SK-N-SH (cell line): ENCODE measurements at regions not wholly inside any gene's neighbourhood (a gene's known extent, or its start where the extent isn't known, plus 50 kb on each side); places are given as distances from the start of the nearest gene placed in this dataset.

Source experiments
- CTCF ChIA-PET: fragments of 300-600, 350-600 bp; formaldehyde crosslinking; extraction: SDS; loops from one replicate; lab custom pipeline; 2021; lab: Yijun Ruan, JAX
- POLR2A ChIA-PET: fragments of 350-600 bp; sonication (Branson Sonifier 250); formaldehyde crosslinking; extraction: SDS; loops from one replicate; lab custom pipeline; 2020; ENCODE audit warnings: antibody characterized with exemption, inconsistent platforms; lab: Yijun Ruan, JAX
- DNase-seq: peaks from one replicate; pipeline ENCODE4 v3.0.0; 2012
- H2AFZ ChIP-seq: fragments of 200-600 bp; sonication (generic); 2 replicates; pipeline ENCODE4 v1.8.1; 2016; ENCODE audit warnings: antibody characterized with exemption, mild to moderate bottlenecking, low read depth
- H3F3A ChIP-seq: fragments of 200-600 bp; sonication (generic); replicated peaks from 2 replicates; pipeline ENCODE3; 2016; ENCODE audit warnings: antibody characterized with exemption, mild to moderate bottlenecking; ENCODE audit not compliant: insufficient read depth
- H3K27ac ChIP-seq, 2 experiments: fragments of 200-500 bp in 1 of 2; fragments of 200-600 bp in 1 of 2; sonication (Bioruptor generic) in 1 of 2; sonication (generic), shearing (Covaris generic) in 1 of 2; 2 replicates each; pipeline versions ENCODE4 v1.5.1 to v1.6.1; 2014 to 2016; ENCODE audit warnings: low read depth in 2 of 2, inconsistent platforms in 1 of 2, low read length in 1 of 2, mild to moderate bottlenecking in 1 of 2, mixed read lengths in 1 of 2
- H3K27me3 ChIP-seq: fragments of 200-600 bp; sonication (generic), shearing (Covaris generic); 2 replicates; pipeline ENCODE4 v1.6.1; 2016; ENCODE audit warnings: mixed run types; ENCODE audit not compliant: insufficient read depth
- H3K36me3 ChIP-seq, 2 experiments: fragments of 200-500 bp in 1 of 2; fragments of 200-600 bp in 1 of 2; sonication (Bioruptor generic) in 1 of 2; sonication (generic) in 1 of 2; replicated peaks in 1 of 2; 2 replicates each; pipeline versions ENCODE3 to v1.5.1; 2014 to 2016; ENCODE audit warnings: low read length in 1 of 2, mild to moderate bottlenecking in 1 of 2; ENCODE audit not compliant: insufficient read depth in 2 of 2, control insufficient read depth in 1 of 2
- H3K4me1 ChIP-seq, 2 experiments: fragments of 200-500 bp in 1 of 2; fragments of 200-600 bp in 1 of 2; sonication (Bioruptor generic) in 1 of 2; sonication (generic), shearing (Covaris generic) in 1 of 2; 2 replicates each; pipeline versions ENCODE4 v1.5.1 to v1.6.1; 2014 to 2016; ENCODE audit warnings: low read depth in 1 of 2, low read length in 1 of 2, mixed run types in 1 of 2; ENCODE audit not compliant: insufficient read depth in 2 of 2, control insufficient read depth in 1 of 2
- H3K4me2 ChIP-seq: fragments of 200-600 bp; sonication (generic), shearing (Covaris generic); 2 replicates; pipeline ENCODE4 v1.6.1; 2017; ENCODE audit warnings: mixed run types
- H3K4me3 ChIP-seq, 2 experiments: fragments of 200-500 bp in 1 of 2; fragments of 200-600 bp in 1 of 2; sonication (Bioruptor generic) in 1 of 2; sonication (generic), shearing (Covaris generic) in 1 of 2; 2 replicates each; pipeline versions ENCODE4 v1.5.1 to v1.8.1; 2014 to 2016; ENCODE audit warnings: low read depth in 2 of 2, inconsistent platforms in 1 of 2, low read length in 1 of 2, mild to moderate bottlenecking in 1 of 2, mixed read lengths in 1 of 2, moderate library complexity in 1 of 2
- H3K79me2 ChIP-seq: fragments of 200-600 bp; sonication (generic); 2 replicates; pipeline ENCODE4 v1.8.1; 2017; ENCODE audit warnings: mild to moderate bottlenecking; ENCODE audit not compliant: insufficient read depth
- H3K9ac ChIP-seq: fragments of 200-600 bp; sonication (generic); 2 replicates; pipeline ENCODE4 v1.6.1; 2017; ENCODE audit warnings: mixed run types
- H3K9me2 ChIP-seq: fragments of 200-600 bp; sonication (generic); 2 replicates; pipeline ENCODE4 v1.6.1; 2017; ENCODE audit warnings: mixed run types
- H3K9me3 ChIP-seq: fragments of 200-600 bp; sonication (generic); 2 replicates; pipeline ENCODE4 v1.6.1; 2017; ENCODE audit warnings: mixed run types, mild to moderate bottlenecking, moderate library complexity
- H4K20me1 ChIP-seq: fragments of 200-600 bp; sonication (generic); 2 replicates; pipeline ENCODE4 v1.6.1; 2017; ENCODE audit warnings: mild to moderate bottlenecking, mixed run types; ENCODE audit not compliant: insufficient read depth
- EZH2phosphoT487 ChIP-seq: fragments of 200-600 bp; sonication (generic); IDR thresholded peaks from 2 replicates; pipeline ENCODE4 v1.6.1; 2017; ENCODE audit warnings: low read depth, mixed run types, mild to moderate bottlenecking, antibody characterized with exemption, moderate library complexity, borderline replicate concordance
- FOXJ3 ChIP-seq: sonication (generic); formaldehyde crosslinking; IDR thresholded peaks from 2 replicates; pipeline ENCODE4 v1.5.1; 2020; ENCODE audit warnings: mild to moderate bottlenecking, missing genetic modification reagents
- FOXM1 ChIP-seq: IDR thresholded peaks from 2 replicates; pipeline ENCODE4 v1.4.0; 2012; ENCODE audit warnings: low read depth, mild to moderate bottlenecking
- GATA2 ChIP-seq: sonication (generic); formaldehyde crosslinking; IDR thresholded peaks from 2 replicates; pipeline ENCODE4 v1.5.0; 2020; ENCODE audit warnings: mild to moderate bottlenecking, missing genetic modification reagents
- JUND ChIP-seq: IDR thresholded peaks from 2 replicates; pipeline ENCODE4 v1.4.0; 2012
- MXI1 ChIP-seq: IDR thresholded peaks from 2 replicates; pipeline ENCODE4 v1.6.1; 2012; ENCODE audit warnings: mild to moderate bottlenecking, low read depth, low read length, improper control_type of control experiment
- NFIC ChIP-seq: IDR thresholded peaks from 2 replicates; pipeline ENCODE4 v1.4.0; 2012; ENCODE audit warnings: borderline replicate concordance
- RAD21 ChIP-seq: IDR thresholded peaks from 2 replicates; pipeline ENCODE4 v1.6.1; 2012; ENCODE audit warnings: mild to moderate bottlenecking, low read length
- RCOR1 ChIP-seq: fragments of 150-350 bp; IDR thresholded peaks from 2 replicates; pipeline ENCODE4 v1.6.1; 2017; ENCODE audit warnings: antibody characterized with exemption, low read length
- RFX5 ChIP-seq: IDR thresholded peaks from 2 replicates; pipeline ENCODE4 v1.6.1; 2012; ENCODE audit warnings: mild to moderate bottlenecking, improper control_type of control experiment, low read length
- RXRA ChIP-seq: IDR thresholded peaks from 2 replicates; pipeline ENCODE4 v1.4.0; 2012; ENCODE audit warnings: low read depth, mild to moderate bottlenecking, borderline replicate concordance
- TAF1 ChIP-seq: IDR thresholded peaks from 2 replicates; pipeline ENCODE4 v1.6.1; 2012; ENCODE audit warnings: low read depth, mild to moderate bottlenecking, low read length, moderate library complexity, borderline replicate concordance
- TCF12 ChIP-seq: IDR thresholded peaks from 2 replicates; pipeline ENCODE4 v1.4.0; 2012
- TEAD4 ChIP-seq: IDR thresholded peaks from 2 replicates; pipeline ENCODE4 v1.4.0; 2012; ENCODE audit warnings: mild to moderate bottlenecking, borderline replicate concordance; ENCODE audit not compliant: insufficient read depth
- YY1 ChIP-seq: IDR thresholded peaks from 2 replicates; pipeline ENCODE4 v1.4.0; 2012; ENCODE audit warnings: low read depth, mild to moderate bottlenecking
- WGBS: methylation state at CpG from one replicate; pipeline ENCODE4 v1.1.6; 2017; ENCODE audit warnings: low lambda C conversion rate; 5-methylcytosine and 5-hydroxymethylcytosine counted together
- TF ChIP-seq, protein P1 (sequence below): IDR thresholded peaks from 2 replicates; pipeline ENCODE4 v1.4.0; 2012; ENCODE audit warnings: low read depth, borderline replicate concordance
- TF ChIP-seq, protein P2 (sequence below): IDR thresholded peaks from 2 replicates; pipeline ENCODE4 v1.4.0; 2012; ENCODE audit warnings: low read depth
- TF ChIP-seq, protein P3 (sequence below): fragments of 200-600 bp; sonication (generic); IDR thresholded peaks from 2 replicates; pipeline ENCODE4 v1.6.1; 2017; ENCODE audit warnings: antibody characterized with exemption, mild to moderate bottlenecking, moderate library complexity
- TF ChIP-seq, protein P4 (sequence below): IDR thresholded peaks from 2 replicates; pipeline ENCODE4 v1.6.1; 2012; ENCODE audit warnings: mild to moderate bottlenecking, low read depth, low read length, moderate library complexity

DNA sequence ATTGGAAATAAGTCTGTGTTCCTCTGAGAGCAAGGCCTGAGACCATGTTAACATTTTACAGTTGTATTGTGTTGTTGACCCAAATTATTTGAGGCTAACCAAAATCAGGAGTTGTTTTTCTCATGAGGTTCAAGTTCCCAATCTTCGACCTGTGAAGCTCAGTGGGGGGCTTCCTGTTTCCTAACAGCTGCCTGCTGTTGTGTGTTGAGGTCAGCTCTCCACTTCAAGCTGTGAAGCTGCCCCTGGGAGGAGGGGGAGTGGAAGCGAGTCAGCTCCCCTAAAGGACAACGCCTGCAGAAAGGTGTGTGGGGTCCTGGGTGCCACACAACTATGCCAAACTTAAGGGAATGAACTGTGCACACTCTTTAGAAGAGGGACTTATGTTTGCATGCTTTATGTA lies 295.5 kb downstream of the IRX1 start:
- H3F3A ChIP-seq = no peaks in the 10 kb centered on the region
- H3K9ac ChIP-seq = no peak overlapping the region
- WGBS = 4% methylated on average over 3 of the region's 3 CpGs
- no peak overlapping the region for H3K4me2 ChIP-seq
- no peak for TF ChIP-seq TAF1
- TF ChIP-seq, protein P1, sequence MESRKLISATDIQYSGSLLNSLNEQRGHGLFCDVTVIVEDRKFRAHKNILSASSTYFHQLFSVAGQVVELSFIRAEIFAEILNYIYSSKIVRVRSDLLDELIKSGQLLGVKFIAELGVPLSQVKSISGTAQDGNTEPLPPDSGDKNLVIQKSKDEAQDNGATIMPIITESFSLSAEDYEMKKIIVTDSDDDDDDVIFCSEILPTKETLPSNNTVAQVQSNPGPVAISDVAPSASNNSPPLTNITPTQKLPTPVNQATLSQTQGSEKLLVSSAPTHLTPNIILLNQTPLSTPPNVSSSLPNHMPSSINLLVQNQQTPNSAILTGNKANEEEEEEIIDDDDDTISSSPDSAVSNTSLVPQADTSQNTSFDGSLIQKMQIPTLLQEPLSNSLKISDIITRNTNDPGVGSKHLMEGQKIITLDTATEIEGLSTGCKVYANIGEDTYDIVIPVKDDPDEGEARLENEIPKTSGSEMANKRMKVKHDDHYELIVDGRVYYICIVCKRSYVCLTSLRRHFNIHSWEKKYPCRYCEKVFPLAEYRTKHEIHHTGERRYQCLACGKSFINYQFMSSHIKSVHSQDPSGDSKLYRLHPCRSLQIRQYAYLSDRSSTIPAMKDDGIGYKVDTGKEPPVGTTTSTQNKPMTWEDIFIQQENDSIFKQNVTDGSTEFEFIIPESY = no peak
- TF ChIP-seq TCF12 = no peak
- TF ChIP-seq, protein P2, sequence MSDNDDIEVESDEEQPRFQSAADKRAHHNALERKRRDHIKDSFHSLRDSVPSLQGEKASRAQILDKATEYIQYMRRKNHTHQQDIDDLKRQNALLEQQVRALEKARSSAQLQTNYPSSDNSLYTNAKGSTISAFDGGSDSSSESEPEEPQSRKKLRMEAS = no peak
- TF ChIP-seq, all 33 proteins: peak for 0
- POLR2A ChIA-PET = no interaction called here
- H2AFZ ChIP-seq = no peak overlapping the region
- CTCF ChIA-PET = no interaction called here
- H4K20me1 ChIP-seq = no peaks in the 10 kb centered on the region
- H3K27ac ChIP-seq = no peak overlapping the region
- H3K4me3 ChIP-seq = no peak overlapping the region
- no peaks in the 10 kb centered on the region for H3K9me3 ChIP-seq
- H3K9me2 ChIP-seq = no peaks in the 10 kb centered on the region
- no peaks in the 10 kb centered on the region for H3K79me2 ChIP-seq
- no peaks in the 10 kb centered on the region for H3K27me3 ChIP-seq
- no peaks in the 10 kb centered on the region for H3K4me1 ChIP-seq
- H3K36me3 ChIP-seq = no peaks in the 10 kb centered on the region
- DNase-seq = no peak

DNA sequence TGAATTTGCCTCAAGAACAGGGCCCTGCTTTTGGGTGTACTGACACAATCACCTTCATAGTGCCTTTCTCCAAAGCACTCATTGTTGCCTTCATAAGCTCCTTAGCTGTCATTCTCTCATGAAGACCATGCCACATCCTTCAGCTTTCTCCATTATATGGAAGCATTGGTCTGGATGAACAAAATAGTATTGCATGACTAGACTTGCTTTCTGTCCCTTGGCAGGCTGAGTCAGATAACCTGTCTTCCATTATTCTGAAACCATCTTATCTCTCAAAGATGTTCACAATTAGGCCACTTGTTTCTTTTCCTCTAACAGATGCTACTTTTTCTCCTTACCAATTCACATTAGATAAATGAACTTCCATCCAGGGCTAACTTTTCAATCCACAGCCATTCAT lies 297.9 kb downstream of the IRX1 start:
- H2AFZ ChIP-seq = no peak overlapping the region
- POLR2A ChIA-PET = no interaction called here
- no peaks in the 10 kb centered on the region for H3K79me2 ChIP-seq
- H3K9me3 ChIP-seq = no peaks in the 10 kb centered on the region
- H3K4me3 ChIP-seq = no peak overlapping the region
- no peak overlapping the region for H3K27ac ChIP-seq
- no peaks in the 10 kb centered on the region for H3K4me1 ChIP-seq
- no peak overlapping the region for H3K4me2 ChIP-seq
- no peaks in the 10 kb centered on the region for H4K20me1 ChIP-seq
- CTCF ChIA-PET = no interaction called here
- H3K36me3 ChIP-seq = no peaks in the 10 kb centered on the region
- no peaks in the 10 kb centered on the region for H3F3A ChIP-seq
- DNase-seq = no peak
- no peaks in the 10 kb centered on the region for H3K27me3 ChIP-seq
- H3K9ac ChIP-seq = no peak overlapping the region
- no peaks in the 10 kb centered on the region for H3K9me2 ChIP-seq
- TF ChIP-seq MXI1 (no peak), TCF12 (no peak), RXRA (no peak), YY1 (no peak), EZH2phosphoT487 (no peak), TEAD4 (no peak), JUND (no peak), RFX5 (no peak), RAD21 (no peak), FOXJ3 (CRISPR knock-in tag) (no peak), RCOR1 (no peak), TAF1 (no peak), FOXM1 (no peak), GATA2 (no peak), NFIC (no peak)
- TF ChIP-seq, protein P1 = no peak
- TF ChIP-seq, protein P2 = no peak
- TF ChIP-seq, protein P3, sequence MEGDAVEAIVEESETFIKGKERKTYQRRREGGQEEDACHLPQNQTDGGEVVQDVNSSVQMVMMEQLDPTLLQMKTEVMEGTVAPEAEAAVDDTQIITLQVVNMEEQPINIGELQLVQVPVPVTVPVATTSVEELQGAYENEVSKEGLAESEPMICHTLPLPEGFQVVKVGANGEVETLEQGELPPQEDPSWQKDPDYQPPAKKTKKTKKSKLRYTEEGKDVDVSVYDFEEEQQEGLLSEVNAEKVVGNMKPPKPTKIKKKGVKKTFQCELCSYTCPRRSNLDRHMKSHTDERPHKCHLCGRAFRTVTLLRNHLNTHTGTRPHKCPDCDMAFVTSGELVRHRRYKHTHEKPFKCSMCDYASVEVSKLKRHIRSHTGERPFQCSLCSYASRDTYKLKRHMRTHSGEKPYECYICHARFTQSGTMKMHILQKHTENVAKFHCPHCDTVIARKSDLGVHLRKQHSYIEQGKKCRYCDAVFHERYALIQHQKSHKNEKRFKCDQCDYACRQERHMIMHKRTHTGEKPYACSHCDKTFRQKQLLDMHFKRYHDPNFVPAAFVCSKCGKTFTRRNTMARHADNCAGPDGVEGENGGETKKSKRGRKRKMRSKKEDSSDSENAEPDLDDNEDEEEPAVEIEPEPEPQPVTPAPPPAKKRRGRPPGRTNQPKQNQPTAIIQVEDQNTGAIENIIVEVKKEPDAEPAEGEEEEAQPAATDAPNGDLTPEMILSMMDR = no peak
- TF ChIP-seq, protein P4, sequence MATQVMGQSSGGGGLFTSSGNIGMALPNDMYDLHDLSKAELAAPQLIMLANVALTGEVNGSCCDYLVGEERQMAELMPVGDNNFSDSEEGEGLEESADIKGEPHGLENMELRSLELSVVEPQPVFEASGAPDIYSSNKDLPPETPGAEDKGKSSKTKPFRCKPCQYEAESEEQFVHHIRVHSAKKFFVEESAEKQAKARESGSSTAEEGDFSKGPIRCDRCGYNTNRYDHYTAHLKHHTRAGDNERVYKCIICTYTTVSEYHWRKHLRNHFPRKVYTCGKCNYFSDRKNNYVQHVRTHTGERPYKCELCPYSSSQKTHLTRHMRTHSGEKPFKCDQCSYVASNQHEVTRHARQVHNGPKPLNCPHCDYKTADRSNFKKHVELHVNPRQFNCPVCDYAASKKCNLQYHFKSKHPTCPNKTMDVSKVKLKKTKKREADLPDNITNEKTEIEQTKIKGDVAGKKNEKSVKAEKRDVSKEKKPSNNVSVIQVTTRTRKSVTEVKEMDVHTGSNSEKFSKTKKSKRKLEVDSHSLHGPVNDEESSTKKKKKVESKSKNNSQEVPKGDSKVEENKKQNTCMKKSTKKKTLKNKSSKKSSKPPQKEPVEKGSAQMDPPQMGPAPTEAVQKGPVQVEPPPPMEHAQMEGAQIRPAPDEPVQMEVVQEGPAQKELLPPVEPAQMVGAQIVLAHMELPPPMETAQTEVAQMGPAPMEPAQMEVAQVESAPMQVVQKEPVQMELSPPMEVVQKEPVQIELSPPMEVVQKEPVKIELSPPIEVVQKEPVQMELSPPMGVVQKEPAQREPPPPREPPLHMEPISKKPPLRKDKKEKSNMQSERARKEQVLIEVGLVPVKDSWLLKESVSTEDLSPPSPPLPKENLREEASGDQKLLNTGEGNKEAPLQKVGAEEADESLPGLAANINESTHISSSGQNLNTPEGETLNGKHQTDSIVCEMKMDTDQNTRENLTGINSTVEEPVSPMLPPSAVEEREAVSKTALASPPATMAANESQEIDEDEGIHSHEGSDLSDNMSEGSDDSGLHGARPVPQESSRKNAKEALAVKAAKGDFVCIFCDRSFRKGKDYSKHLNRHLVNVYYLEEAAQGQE = no peak
